HepG2 (cell line): ENCODE measurements at regions not wholly inside any gene's neighbourhood (a gene's known extent, or its start where the extent isn't known, plus 50 kb on each side); places are given as distances from the start of the nearest gene placed in this dataset.

Experiments used
- ATAC-seq: fragments of 200-7000 bp; cut with Tn5 transposase; 3 replicates; pipeline ENCODE4 v1.9.1; 2020; ENCODE audit warnings: mild to moderate bottlenecking, moderate library complexity
- BruUV-seq: library from RNA; stranded (reverse); fragments of 400-500 nt; replicated peaks from 2 replicates; lab custom pipeline; 2021; lab: Mats Ljungman, UMichigan
- CTCF ChIA-PET: fragments of 300-600 bp; formaldehyde crosslinking; extraction: SDS; loops from one replicate; lab custom pipeline; 2021; ENCODE audit warnings: low total read pairs, inconsistent platforms, low intra/inter-chr PET ratio; lab: Yijun Ruan, JAX
- POLR2A ChIA-PET: fragments of 350-600 bp; sonication (Branson Sonifier 250); formaldehyde crosslinking; loops from one replicate; lab custom pipeline; 2020; ENCODE audit warnings: antibody characterized with exemption, inconsistent platforms; lab: Yijun Ruan, JAX
- DNase-seq: peaks from one replicate; pipeline ENCODE4 v3.0.0-alpha.2; 2015; ENCODE audit warnings: low spot score
- FAIRE-seq: peaks from 3 replicates; lab custom pipeline; 2011; peaks lifted over from hg19 to GRCh38; lab: Jason Lieb, UNC
- H2AFZ ChIP-seq: one replicate; pipeline ENCODE4 v1.6.1; 2011; ENCODE audit warnings: low read length, inconsistent platforms
- H3K27ac ChIP-seq: fragments of 300-600 bp; 3 replicates; pipeline ENCODE4 v1.8.0; 2011; ENCODE audit warnings: mixed run types, mild to moderate bottlenecking, mixed read lengths, low read length, inconsistent platforms; ENCODE audit not compliant: insufficient read depth; ENCODE audit errors: extremely low read length
- H3K27me3 ChIP-seq, 2 experiments: fragments of 200-600 bp in 1 of 2; 2 replicates in 1 of 2; 3 replicates in 1 of 2; pipeline versions ENCODE4 v1.6.0 to v1.8.0; 2011; ENCODE audit warnings: low read length in 2 of 2, mild to moderate bottlenecking in 2 of 2, moderate library complexity in 2 of 2, inconsistent platforms in 1 of 2; ENCODE audit not compliant: insufficient read depth in 2 of 2, control insufficient read depth in 1 of 2
- H3K36me3 ChIP-seq, 2 experiments: fragments of 200-600 bp in 1 of 2; replicated peaks in 1 of 2; 2 replicates in 1 of 2; 3 replicates in 1 of 2; pipeline versions ENCODE4 v1.5.1 to v1.8.0; 2011; ENCODE audit warnings: low read length in 2 of 2, inconsistent platforms in 1 of 2; ENCODE audit not compliant: insufficient read depth in 2 of 2, control insufficient read depth in 1 of 2
- H3K4me1 ChIP-seq: 2 replicates; pipeline ENCODE4 v1.5.1; 2012; ENCODE audit warnings: low read length, inconsistent platforms; ENCODE audit not compliant: insufficient read depth
- H3K4me2 ChIP-seq: 2 replicates; pipeline ENCODE4 v1.6.0; 2011; ENCODE audit warnings: low read depth, low read length, inconsistent platforms
- H3K4me3 ChIP-seq, 3 experiments: fragments of 200-600 bp in 1 of 3; sonication (generic), shearing (Covaris generic) in 1 of 3; replicated peaks in 1 of 3; 2 replicates each; pipeline ENCODE4 v1.5.1; 2011 to 2016; ENCODE audit warnings: low read length in 3 of 3, inconsistent platforms in 2 of 3, low read depth in 2 of 3, mild to moderate bottlenecking in 2 of 3, control low read depth in 1 of 3, mixed read lengths in 1 of 3; ENCODE audit not compliant: insufficient read depth in 1 of 3
- H3K79me2 ChIP-seq: one replicate; pipeline ENCODE4 v1.6.1; 2011; ENCODE audit warnings: low read length, inconsistent platforms; ENCODE audit not compliant: insufficient read depth
- H3K9ac ChIP-seq: 2 replicates; pipeline ENCODE4 v1.6.0; 2011; ENCODE audit warnings: mild to moderate bottlenecking, low read depth, low read length, inconsistent platforms; ENCODE audit not compliant: insufficient read depth
- H3K9me3 ChIP-seq: 2 replicates; pipeline ENCODE4 v1.5.1; 2012; ENCODE audit warnings: mild to moderate bottlenecking, low read length
- H4K20me1 ChIP-seq: 2 replicates; pipeline ENCODE4 v1.6.0; 2011; ENCODE audit warnings: inconsistent platforms, mild to moderate bottlenecking, low read length, moderate library complexity; ENCODE audit not compliant: insufficient read depth
- MAFK ChIP-seq, 2 experiments: IDR thresholded peaks in 1 of 2; conservative IDR thresholded peaks in 1 of 2; 2 replicates each; pipeline ENCODE4 v1.6.1; 2011; ENCODE audit warnings: improper control_type of control experiment in 2 of 2, low read length in 2 of 2
- MYC ChIP-seq: sonication (generic); formaldehyde crosslinking; IDR thresholded peaks from 2 replicates; pipeline ENCODE4 v1.9.0; 2021; ENCODE audit warnings: missing genetic modification reagents, borderline replicate concordance
- RXRA ChIP-seq: sonication (generic); formaldehyde crosslinking; IDR thresholded peaks from 2 replicates; pipeline ENCODE4 v1.5.1; 2020; ENCODE audit warnings: missing genetic modification reagents
- ZBTB8A ChIP-seq: sonication (generic); formaldehyde crosslinking; IDR thresholded peaks from 2 replicates; pipeline ENCODE4 v1.4.0; 2020; ENCODE audit warnings: mild to moderate bottlenecking, low read depth, missing genetic modification reagents, borderline replicate concordance
- ZFP36L1 ChIP-seq: sonication (generic); formaldehyde crosslinking; IDR thresholded peaks from 2 replicates; pipeline ENCODE4 v1.8.0; 2022; ENCODE audit warnings: mild to moderate bottlenecking, missing genetic modification reagents, moderate library complexity
- ZNF260 ChIP-seq: sonication (generic); formaldehyde crosslinking; IDR thresholded peaks from 2 replicates; pipeline ENCODE4 v1.4.0; 2020; ENCODE audit warnings: missing genetic modification reagents, low read depth, mild to moderate bottlenecking, borderline replicate concordance
- ZNF749 ChIP-seq: sonication (generic); formaldehyde crosslinking; IDR thresholded peaks from 2 replicates; pipeline ENCODE4 v1.8.0; 2022; ENCODE audit warnings: mild to moderate bottlenecking, missing genetic modification reagents, moderate library complexity, borderline replicate concordance
- ZSCAN21 ChIP-seq: sonication (generic); formaldehyde crosslinking; IDR thresholded peaks from 2 replicates; pipeline ENCODE4 v1.8.0; 2022; ENCODE audit warnings: mild to moderate bottlenecking, missing genetic modification reagents, moderate library complexity, borderline replicate concordance
- ZSCAN31 ChIP-seq: sonication (generic); formaldehyde crosslinking; IDR thresholded peaks from 2 replicates; pipeline ENCODE4 v1.5.0; 2020; ENCODE audit warnings: low read depth, mild to moderate bottlenecking, missing genetic modification reagents
- WGBS: methylation state at CpG from one replicate; pipeline ENCODE4 v1.1.6; 2017; ENCODE audit warnings: low lambda C conversion rate; 5-methylcytosine and 5-hydroxymethylcytosine counted together
- in situ Hi-C: cut with HindIII; loops from 2 replicates; pipeline ENCODE4 v1.10.0; 2017; ENCODE audit warnings: low pct_unique_long_range_greater_than_20kb; ENCODE audit not compliant: extremely low pct_ligation_motif_present
- intact Hi-C: fragments of 100-400 bp; cut with micrococcal nuclease; formaldehyde crosslinking; loops from one replicate; pipeline ENCODE4 v1.10.0; 2022; ENCODE audit not compliant: unreplicated experiment
- TF ChIP-seq, protein P1 (sequence below): sonication (generic); formaldehyde crosslinking; IDR thresholded peaks from 2 replicates; pipeline ENCODE4 v1.4.0; 2020; ENCODE audit warnings: missing genetic modification reagents
- TF ChIP-seq, protein P2 (sequence below): sonication (generic); formaldehyde crosslinking; IDR thresholded peaks from 2 replicates; pipeline ENCODE4 v1.5.1; 2020; ENCODE audit warnings: mild to moderate bottlenecking, missing genetic modification reagents

DNA sequence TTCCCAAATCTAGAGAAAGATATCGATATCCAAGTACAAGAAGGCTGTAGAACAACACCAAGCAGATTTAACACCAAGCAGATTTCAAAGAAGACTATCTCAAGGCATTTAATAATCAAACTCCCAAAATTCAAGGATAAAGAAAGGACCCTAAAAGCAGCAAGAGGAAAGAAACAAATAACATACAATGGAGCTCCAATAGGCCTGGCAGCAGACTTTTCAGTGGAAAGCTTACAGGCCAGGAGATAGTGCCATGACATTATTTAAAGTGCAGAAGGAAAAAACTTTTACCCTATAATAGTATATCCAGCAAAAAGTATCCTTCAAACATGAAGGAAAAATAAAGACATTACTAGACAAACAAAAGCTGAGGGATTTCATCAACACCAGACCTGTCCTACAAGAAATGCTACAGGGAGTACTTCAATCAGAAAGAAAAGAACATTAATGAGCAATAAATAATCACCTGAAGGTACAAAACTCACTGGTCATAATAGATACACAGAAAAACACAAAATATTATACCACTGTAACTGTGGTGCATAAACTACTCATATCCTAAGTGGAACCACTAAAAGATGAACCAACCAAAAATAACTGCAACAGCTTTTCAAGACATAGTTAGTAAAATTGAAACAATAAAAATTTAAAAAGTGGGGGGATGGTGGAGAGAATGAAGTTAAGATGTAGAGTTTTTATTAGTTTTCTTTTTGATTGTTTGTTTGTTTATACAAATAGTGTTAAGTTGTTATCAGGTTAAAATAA, 267.2 kb downstream of the AUH start:
- Histone ChIP-seq H2AFZ (no peak overlapping the region), H3K27me3 (no peaks in the 10 kb centered on the region), H3K79me2 (no peaks in the 10 kb centered on the region), H3K4me2 (no peak overlapping the region)
- 90% methylated on average over 1 of the region's 1 CpG for WGBS
- TF ChIP-seq ZBTB8A (CRISPR knock-in tag) (no peak), RXRA (CRISPR knock-in tag) (no peak)
- TF ChIP-seq, protein P1, sequence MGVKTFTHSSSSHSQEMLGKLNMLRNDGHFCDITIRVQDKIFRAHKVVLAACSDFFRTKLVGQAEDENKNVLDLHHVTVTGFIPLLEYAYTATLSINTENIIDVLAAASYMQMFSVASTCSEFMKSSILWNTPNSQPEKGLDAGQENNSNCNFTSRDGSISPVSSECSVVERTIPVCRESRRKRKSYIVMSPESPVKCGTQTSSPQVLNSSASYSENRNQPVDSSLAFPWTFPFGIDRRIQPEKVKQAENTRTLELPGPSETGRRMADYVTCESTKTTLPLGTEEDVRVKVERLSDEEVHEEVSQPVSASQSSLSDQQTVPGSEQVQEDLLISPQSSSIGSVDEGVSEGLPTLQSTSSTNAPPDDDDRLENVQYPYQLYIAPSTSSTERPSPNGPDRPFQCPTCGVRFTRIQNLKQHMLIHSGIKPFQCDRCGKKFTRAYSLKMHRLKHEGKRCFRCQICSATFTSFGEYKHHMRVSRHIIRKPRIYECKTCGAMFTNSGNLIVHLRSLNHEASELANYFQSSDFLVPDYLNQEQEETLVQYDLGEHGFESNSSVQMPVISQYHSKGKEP (CRISPR knock-in tag): no peak
- TF ChIP-seq, all 625 proteins: peak for 0
- no peak overlapping the region for H3K9ac ChIP-seq
- H3K4me3 ChIP-seq: no peak overlapping the region
- ChIA-PET POLR2A (no interaction called here), CTCF (no interaction called here)
- peaks cover 22% of the 10 kb centered on the region for H3K4me1 ChIP-seq
- in situ Hi-C loops (no loop called here), intact Hi-C loops (no loop called here)
- H3K27ac ChIP-seq: no peak overlapping the region
- no TSS peak for BruUV-seq
- no peak for ATAC-seq
- peaks cover 10% of the 10 kb centered on the region for H3K9me3 ChIP-seq
- FAIRE-seq: no peak
- H3K36me3 ChIP-seq: no peaks in the 10 kb centered on the region
- no peaks in the 10 kb centered on the region for H4K20me1 ChIP-seq
- DNase-seq: no peak

DNA sequence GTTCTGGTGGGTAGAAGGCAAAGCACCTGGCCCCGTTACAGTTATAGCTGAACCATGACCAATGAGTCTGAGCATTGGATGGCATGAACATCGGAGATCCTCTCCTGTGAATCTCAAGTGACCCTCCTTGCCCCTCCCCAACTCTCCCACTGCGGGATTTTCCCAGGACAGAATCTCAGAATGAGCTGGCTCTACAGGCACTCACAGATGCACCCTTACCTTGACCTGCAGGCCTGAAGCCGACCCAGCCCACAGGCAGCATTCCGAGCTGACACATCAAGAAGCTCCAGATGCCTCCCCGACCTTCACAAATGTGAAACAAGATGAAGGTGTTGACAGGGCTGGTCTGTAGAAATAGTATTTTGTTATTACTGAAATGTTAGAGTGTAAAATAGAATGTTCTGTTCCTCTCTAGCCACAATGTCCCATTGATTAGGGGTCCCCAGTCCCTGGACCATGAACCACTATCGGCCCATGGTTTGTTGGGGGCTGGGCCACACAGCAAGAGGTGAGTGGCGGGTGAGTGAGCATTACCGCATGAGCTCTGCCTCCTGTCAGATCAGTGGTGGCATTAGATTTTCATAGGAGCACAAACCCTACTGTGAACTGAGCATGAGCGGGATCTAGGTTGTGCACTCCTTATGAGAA, 263.4 kb downstream of the AUH start:
- Histone ChIP-seq H3K79me2 (no peaks in the 10 kb centered on the region), H3K36me3 (no peaks in the 10 kb centered on the region), H3K4me3 (no peak overlapping the region), H3K27ac (no peak overlapping the region), H4K20me1 (no peaks in the 10 kb centered on the region), H2AFZ (no peak overlapping the region), H3K27me3 (no peaks in the 10 kb centered on the region), H3K9ac (no peak overlapping the region), H3K4me1 (peaks cover 37% of the 10 kb centered on the region), H3K4me2 (no peak overlapping the region), H3K9me3 (peaks cover 10% of the 10 kb centered on the region)
- DNase-seq (no peak), ATAC-seq (no peak), FAIRE-seq (no peak)
- CTCF ChIA-PET: no interaction called here
- BruUV-seq: no TSS peak
- in situ Hi-C loops: no loop called here
- intact Hi-C loops: no loop called here
- POLR2A ChIA-PET: interaction anchor here (0.8 kb wide), 1 partner anchor 100 kb away, joined by 3 read pairs; no protein-coding TSS in a partner anchor
- WGBS: 100% methylated on average over 7 of the region's 10 CpGs
- no peak for TF ChIP-seq ZSCAN21
- TF ChIP-seq, protein P2, sequence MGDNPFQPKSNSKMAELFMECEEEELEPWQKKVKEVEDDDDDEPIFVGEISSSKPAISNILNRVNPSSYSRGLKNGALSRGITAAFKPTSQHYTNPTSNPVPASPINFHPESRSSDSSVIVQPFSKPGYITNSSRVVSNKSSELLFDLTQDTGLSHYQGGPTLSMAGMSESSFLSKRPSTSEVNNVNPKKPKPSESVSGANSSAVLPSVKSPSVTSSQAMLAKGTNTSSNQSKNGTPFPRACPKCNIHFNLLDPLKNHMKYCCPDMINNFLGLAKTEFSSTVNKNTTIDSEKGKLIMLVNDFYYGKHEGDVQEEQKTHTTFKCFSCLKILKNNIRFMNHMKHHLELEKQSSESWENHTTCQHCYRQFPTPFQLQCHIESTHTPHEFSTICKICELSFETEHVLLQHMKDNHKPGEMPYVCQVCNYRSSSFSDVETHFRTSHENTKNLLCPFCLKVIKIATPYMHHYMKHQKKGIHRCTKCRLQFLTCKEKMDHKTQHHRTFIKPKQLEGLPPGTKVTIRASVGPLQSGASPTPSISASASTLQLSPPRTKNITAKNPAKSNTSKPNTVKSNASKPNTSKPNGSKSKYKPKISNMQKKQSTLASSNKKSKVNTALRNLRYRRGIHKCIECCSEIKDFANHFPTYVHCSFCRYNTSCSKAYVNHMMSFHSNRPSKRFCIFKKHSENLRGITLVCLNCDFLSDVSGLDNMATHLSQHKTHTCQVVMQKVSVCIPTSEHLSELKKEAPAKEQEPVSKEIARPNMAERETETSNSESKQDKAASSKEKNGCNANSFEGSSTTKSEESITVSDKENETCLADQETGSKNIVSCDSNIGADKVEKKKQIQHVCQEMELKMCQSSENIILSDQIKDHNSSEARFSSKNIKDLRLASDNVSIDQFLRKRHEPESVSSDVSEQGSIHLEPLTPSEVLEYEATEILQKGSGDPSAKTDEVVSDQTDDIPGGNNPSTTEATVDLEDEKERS (CRISPR knock-in tag): no peak
- no peak for TF ChIP-seq ZNF749 (CRISPR knock-in tag)
- no peak for TF ChIP-seq MAFK (conservative IDR thresholded peaks at IDR 0.05 in 1 of 2, IDR thresholded peaks at IDR 0.05 in 1 of 2; ENCODE audit: low read length in 2 of 2)
- TF ChIP-seq ZFP36L1 (CRISPR knock-in tag): no peak
- TF ChIP-seq ZSCAN31 (CRISPR knock-in tag): no peak
- TF ChIP-seq ZNF260 (CRISPR knock-in tag): no peak
- TF ChIP-seq MYC (CRISPR knock-in tag): no peak
